Fibroblast of skin of scalp (primary cell): ENCODE measurements at regions not wholly inside any gene's neighbourhood (a gene's known extent, or its start where the extent isn't known, plus 50 kb on each side); places are given as distances from the start of the nearest gene placed in this dataset.

ENCODE experiments used
- DNase-seq: peaks from one replicate; pipeline ENCODE4 v3.0.0-alpha.2; 2013

DNA sequence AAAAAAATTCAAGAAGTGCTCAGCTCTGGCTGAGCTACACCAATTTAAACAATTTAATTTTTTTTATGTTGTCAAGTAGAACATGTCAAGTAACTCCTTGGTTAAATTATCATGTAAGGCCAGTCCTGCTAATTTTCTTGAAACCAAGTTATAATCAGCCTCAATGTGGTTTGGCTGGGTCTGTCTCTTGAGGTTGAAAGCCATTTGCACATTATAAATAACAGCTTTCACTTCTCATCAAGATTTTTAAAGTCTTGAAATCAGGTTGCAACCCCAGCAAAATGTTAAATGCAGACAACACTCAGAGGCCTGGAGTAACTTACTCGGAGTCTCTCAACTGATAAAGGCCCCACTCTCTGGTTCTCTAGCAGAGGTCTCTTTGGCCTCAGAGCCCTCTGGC, 324.4 kb downstream of the BRD1 start:
- DNase-seq = no peak

DNA sequence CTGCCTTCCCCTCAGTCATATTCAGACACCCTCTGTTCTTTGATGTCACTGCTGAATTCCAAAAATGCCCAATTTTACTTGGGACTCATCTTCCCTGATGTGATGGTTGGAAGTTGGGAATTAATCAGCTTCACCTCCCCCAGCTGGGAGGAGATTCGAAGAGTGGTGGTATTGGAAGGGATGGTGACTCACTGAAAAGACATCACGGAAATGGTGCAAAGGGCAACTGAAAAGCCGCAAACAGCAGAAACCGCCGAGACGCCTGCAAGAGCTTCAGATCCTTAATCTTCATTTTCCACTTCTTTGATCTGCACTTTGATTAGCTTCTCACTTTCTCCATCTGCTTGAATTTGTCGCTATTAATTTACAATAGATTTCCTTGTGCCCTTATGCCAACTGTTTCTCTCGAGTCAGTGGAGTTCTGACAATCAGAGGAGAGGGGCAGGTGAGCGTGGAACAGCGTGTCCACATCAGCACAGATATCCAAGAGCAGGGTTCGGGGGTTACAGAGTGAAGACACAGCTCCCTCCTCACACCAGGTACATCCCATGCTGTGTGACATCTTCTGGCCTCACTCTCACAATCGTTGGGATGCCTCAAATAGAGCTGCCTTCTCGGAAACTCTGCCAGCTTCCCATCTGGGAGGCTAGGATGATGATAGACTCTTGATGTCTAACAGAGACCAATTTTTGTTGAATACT, 325.4 kb downstream of the BRD1 start:
- peak; percentile 58 for DNase-seq

DNA sequence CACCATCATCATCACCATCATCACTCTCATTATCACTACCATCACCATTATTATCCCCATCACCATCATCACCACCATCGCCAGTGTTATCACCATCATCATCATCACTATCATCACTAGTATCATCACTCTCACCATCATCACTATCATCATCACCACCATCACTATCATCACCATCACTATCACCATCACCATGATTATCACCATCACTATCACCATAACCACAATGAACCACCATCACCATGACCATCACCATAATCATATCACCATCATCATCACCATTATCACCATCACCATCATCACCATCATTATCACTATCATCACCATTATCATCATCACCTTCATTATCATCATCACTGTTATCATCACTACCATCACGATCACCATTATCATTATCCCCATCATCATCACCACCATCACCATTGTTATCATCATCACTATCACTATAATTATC, 326.7 kb downstream of the BRD1 start:
- DNase-seq = no peak

DNA sequence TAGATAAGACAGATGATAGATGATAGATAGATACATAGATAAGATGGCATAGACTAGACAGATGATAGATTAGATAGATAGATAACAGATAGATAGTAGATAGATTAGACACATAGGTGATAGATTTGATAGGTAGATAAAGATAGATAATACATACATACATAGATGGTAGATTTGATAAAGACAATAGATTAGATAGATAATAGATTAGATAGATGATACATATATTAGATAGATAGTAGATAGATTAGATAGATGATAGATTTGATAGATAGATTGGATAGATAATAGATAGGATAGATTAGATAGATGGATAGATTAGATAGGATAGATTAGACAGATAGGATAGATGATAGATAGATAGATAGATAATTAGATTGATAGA, 327.6 kb downstream of the BRD1 start:
- DNase-seq = no peak

DNA sequence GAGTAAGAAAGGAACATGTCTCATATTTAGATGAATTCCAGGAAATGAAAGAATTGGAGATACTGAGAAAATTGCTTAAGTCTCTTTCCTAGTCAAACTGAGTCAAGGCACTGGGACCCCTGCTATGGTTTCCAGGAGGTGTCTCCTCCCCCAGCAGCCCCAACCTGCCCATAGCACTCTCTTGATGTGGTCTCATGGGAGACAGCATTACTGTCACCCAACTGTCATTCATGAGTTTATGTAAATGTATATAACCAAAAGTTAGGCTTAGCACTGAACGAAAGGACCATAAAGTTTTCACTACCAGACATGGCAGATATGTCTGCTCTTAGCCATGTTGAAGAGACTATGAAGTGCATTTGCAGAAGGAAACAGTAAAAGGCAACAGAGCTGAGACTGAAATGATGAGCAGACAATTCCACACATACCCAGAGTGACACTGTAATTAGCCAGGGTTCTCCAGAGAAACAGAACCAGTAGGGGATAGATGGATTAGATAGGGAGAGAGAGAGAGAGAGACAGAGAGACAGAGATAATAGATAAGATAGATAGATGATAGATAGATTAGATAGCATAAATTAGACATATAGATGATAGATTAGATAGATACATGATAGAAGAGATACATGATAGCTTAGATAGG, 328.1 kb downstream of the BRD1 start:
- DNase-seq = no peak

DNA sequence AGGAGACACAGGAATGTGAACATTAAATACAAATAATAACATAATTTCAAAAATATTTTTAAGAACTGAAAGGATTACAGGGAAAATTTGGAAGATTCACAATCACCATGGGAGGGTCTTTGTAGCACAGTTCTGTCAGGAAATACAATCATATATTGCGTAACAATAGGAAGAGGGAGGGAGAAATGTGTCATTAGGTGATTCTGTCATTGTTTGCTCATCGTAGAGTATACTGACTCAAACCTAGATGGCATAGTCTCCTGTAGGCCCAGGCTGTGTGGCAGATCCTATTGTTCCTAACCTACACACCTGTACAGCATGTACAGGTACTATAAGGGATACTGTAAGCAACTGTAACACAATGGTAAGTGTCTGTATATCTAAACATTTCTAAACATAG, 330.4 kb downstream of the BRD1 start:
- no peak for DNase-seq

GRCh38 chr22:49494555-49494954, 333.1 kb downstream of the BRD1 start:
- no peak for DNase-seq

- DNase-seq = no peak
Measured at GRCh38 chr22:49492741-49493251, 334.9 kb downstream of the BRD1 start.

GRCh38 chr22:49492308-49492707, 335.4 kb downstream of the BRD1 start:
- no peak for DNase-seq

GRCh38 chr22:49491726-49492125, 335.9 kb downstream of the BRD1 start:
- no peak for DNase-seq

- no peak for DNase-seq
Measured at GRCh38 chr22:49491221-49491635, 336.4 kb downstream of the BRD1 start.

GRCh38 chr22:49490692-49491091, 337.0 kb downstream of the BRD1 start:
- no peak for DNase-seq

GRCh38 chr22:49489821-49490220, 337.9 kb downstream of the BRD1 start:
- DNase-seq = no peak

GRCh38 chr22:49488943-49489342, 338.7 kb downstream of the BRD1 start:
- DNase-seq = no peak

- no peak for DNase-seq
Measured at GRCh38 chr22:49487950-49488349, 339.7 kb downstream of the BRD1 start.

DNA sequence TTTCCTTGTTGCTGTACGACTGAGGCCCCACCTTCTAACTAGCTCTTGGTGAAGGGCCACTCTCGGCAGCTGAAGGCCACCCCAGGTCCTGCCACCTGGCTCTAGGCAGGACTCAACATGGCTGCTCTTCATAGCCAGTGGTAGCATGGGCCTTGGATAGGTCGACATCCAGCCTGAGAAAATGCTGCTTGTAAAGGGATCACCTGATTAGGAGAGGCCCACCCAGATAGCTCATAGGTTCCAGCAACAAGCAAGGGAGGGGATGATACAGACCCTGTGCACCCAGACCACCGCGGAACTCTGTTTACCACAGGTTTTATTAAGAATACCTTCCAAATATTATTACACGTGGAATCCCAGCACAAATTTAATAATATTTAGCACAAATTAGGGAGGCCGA, 341.4 kb downstream of the BRD1 start:
- no peak for DNase-seq

GRCh38 chr22:49483946-49484345, 343.7 kb downstream of the BRD1 start:
- no peak for DNase-seq

- DNase-seq = no peak
Measured at GRCh38 chr22:49483281-49483870, 344.3 kb downstream of the BRD1 start.

GRCh38 chr22:49482811-49483210, 344.9 kb downstream of the BRD1 start:
- DNase-seq = no peak

DNA sequence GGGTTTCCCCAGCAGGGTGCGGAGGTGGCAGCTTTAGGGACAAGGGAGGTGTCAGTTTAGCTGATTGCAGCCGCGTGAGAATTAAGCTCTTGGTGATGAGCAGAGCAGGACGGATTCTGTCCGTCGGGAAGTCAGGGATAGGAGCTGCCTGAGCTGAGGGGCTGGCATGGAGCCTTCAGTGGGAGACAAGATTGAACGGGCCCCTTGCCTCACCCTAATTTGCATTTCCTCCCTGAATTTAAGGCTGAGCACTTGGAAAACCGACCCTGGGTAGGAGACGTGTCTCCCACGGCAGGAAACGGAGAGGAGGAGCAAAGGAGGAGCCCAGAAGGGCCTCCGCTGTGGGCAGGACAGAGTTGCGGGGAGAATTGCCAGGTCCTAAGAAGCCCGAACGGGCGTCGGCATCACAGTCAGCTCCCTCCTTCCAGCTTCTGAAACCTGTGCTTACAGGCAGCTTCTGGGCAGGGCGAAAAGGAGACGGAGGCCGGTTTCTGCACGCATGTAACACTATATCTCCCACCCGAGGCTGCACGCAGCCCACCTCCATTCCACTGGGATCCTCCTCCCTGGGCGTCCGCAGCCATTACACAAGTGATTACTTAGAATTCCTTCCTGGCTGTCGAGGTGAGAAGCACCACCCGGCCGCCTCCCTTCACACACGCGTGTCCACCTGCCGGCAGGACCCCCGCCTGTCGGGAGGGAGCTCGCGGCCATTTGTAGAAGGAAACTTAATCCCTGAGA, 345.8 kb downstream of the BRD1 start:
- peak; percentile 16 for DNase-seq

- no peak for DNase-seq
Measured at GRCh38 chr22:49480896-49481658, 346.6 kb downstream of the BRD1 start.

DNA sequence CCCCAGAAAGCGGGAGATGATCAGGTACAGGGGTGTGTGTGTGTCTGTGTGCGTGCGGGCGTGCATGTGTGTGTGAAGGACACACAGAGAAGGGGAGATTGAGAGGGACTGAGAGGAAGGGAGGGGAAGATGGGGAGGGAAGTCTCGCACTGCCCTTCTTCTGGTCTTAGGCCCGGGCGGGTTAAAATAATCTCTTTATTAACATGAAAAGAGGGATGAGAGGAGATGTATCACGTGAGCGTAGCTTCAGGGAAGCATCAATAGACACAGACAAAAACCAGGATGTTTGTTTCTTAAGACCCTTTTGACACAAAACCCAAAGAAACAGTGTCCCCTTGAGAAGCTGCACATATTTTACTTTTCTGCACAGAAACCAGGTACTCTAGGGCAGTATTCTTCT, 347.3 kb downstream of the BRD1 start:
- no peak for DNase-seq
